HG03354 (cell line): ENCODE measurements at regions not wholly inside any gene's neighbourhood (a gene's known extent, or its start where the extent isn't known, plus 50 kb on each side); places are given as distances from the start of the nearest gene placed in this dataset.

Experiments used
- ATAC-seq: cut with Tn5 transposase; IDR thresholded peaks from one replicate; pipeline ENCODE4 v1.9.1; 2021; ENCODE audit warnings: mild to moderate bottlenecking; ENCODE audit not compliant: unreplicated experiment, poor library complexity, severe bottlenecking

DNA sequence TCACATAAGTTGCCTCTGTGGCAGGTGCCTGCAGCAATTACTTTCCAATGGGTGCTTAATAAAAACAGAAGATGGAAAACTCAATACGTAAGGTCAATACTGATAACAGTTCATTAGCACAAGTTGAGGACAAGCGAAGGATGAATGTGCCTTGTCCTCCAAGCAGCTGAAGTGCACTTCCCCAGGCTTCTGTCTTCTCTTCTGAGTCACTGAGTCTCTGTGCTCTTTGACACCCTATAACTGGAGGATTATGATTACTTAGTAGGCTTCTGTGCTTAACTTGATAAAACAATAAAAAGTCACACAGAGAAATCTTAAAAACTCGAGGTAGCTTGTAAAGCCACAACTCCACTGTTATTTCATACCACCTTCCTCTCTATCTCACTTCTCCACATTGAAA lies 216.6 kb upstream of the ADCY2 start:
- no peak for ATAC-seq

DNA sequence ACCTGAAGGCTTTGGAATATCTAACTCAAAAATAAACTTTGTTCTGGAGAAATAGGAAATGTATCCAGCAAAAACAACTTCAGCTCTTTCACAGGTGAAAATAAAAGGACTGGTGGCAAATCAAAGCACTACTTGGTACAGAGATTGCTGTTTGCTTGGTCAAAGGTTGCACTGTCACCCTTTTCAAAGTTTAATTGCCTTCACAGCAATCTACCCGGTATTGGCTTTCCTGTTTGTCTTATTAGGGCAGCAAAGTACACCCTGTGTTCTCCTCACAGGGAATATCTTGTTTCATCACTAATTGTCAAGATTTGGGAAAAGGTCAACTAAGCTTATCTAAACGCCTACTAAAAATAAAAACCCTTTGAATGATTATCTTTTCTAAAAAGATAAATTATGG lies 214.1 kb upstream of the ADCY2 start:
- ATAC-seq: no peak

GRCh38 chr5:7185742-7186141 lies 210.2 kb upstream of the ADCY2 start:
- no peak for ATAC-seq

DNA sequence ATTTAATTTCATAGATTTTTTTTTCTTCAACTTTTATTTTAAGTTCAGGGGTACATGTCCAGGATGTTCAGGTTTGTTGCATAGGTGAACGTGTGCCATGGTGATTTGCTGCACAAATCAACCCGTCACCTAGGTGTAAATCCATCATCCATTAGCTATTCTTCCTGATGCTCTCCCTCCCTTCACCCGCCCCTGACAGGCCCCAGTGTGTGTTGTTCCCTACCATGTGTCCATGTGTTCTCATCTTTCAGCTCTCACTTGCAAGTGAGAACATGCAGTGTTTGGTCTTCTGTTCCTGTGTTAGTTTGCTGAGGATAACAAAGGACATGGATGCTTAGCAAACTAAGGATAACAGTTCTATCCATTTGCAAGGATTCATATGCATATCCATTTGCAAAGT lies 209.1 kb upstream of the ADCY2 start:
- no peak for ATAC-seq

DNA sequence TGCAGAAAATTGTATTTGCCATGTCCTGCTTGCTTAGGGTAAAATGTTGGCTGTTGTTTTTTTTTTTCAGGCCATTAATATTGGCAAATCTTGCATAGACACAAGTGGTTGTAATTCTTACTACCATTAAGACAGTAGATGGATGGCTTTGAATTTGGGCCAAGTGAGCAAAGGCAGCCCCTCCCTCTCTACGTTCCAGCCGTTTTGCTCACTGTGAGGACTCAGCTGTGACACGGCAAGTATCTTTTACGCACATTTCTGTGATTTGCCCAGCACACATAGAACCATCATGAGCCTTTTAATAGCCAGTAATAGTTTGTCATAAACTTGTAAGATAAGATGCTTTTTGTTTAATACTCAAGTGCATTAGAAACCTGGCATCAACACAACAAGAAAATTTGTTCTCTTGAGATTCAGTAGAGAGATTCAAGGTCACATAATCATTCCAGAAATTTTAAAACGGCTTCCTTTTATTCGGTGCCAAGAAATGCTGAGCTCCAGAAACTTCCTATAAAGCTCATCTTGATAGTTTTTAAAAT lies 205.2 kb upstream of the ADCY2 start:
- no peak for ATAC-seq

GRCh38 chr5:7192016-7192415 lies 203.9 kb upstream of the ADCY2 start:
- no peak for ATAC-seq

DNA sequence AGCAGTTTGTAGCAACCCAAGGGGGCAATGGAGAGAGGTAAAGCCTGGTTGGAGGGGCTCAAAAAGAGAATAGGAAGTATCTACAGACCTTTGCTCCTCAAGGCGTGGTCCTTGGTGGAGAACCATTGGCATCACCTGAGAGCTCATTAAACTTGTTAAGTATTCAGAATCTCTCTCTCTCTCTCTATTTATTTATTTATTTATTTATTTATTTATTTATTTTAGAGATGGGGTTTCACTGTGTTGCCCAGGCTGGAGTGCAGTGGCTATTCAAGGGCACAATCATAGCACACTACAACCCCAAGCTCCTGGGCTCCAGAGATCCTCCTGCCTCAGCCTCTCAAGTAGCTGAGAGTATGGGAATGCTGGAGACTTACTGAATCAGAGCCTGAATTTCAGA lies 193.1 kb upstream of the ADCY2 start:
- ATAC-seq: no peak

- no peak for ATAC-seq
These were observed 188.0 kb upstream of the ADCY2 start for GRCh38 chr5:7207979-7208378.

DNA sequence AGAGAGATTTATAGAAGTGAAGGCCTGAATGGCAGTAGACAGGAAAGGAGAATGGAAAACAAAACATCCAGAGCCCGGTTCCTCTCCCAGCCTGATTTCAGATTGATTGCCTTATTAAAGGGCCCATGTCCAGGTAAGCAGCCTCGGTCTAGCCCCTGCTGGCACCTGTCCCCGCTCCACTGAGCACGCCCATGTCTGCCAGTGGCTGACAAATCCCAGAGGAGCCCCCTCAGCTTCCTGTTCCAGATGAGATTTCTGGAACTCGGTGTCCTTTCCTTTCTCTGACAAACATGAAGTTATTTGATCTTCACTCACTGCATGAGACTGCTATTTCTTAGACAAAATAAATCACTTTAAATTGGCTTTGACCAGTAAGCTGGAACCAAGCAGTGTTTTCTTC lies 187.0 kb upstream of the ADCY2 start:
- no peak for ATAC-seq

GRCh38 chr5:7209658-7210057 lies 186.3 kb upstream of the ADCY2 start:
- ATAC-seq: no peak

- no peak for ATAC-seq
These were observed 185.4 kb upstream of the ADCY2 start for GRCh38 chr5:7210549-7210948.

DNA sequence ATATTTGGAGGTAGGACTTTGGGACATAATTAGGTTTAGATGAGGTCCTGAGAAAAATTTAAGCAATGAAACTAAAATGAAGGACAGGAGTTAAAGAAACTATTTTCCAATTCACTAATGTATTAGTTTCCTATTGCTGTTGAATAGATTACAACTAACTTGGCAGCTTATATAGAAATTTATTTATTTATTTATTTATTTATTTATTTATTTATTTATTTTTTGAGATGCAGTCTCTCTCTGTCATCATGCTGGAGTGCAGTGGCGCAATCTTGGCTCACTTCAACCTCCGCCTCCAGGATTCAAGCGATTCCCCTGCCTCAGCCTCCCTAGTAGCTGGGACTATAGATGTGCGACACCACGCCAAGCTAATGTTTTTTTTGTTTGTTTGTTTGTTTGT lies 182.4 kb upstream of the ADCY2 start:
- no peak for ATAC-seq

DNA sequence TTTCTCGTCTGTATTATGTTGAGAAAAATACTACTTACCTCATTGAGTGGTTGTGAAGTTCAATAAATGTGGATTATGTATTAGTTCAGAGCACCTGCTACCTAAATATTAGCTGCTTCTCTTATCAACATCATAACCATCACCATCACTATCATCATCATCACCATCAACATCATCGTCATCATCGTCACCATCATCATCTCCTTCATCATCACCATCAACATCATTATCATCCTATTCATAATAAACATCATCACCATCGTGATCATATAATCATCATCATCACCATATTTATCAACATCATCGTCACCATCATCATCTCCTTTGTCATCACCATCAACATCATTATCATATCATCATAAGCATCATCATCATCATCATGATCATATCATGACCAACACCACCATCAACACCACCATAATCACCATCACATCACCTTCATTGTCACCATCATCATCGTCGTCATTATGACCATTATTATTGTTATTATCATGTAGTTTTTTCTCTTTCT lies 181.0 kb upstream of the ADCY2 start:
- ATAC-seq: no peak

DNA sequence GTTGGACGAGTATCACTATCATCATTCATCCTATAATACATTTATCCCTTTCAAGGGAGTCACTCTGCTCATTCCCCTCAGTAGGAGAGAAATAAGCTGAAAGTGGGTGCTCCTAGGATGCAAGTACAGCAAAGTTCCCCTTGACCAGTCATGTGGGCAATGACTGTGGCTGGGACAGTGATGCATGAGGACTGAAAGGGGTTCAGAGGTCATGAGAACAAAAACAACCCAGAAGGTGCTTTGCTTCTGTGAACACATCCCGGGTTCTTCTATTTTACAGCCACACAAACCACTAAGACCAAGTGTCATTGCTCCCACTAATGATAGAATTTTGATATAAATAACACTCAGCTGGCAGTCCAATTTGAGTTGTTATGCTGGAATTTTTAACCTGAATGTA lies 177.8 kb upstream of the ADCY2 start:
- no peak for ATAC-seq

DNA sequence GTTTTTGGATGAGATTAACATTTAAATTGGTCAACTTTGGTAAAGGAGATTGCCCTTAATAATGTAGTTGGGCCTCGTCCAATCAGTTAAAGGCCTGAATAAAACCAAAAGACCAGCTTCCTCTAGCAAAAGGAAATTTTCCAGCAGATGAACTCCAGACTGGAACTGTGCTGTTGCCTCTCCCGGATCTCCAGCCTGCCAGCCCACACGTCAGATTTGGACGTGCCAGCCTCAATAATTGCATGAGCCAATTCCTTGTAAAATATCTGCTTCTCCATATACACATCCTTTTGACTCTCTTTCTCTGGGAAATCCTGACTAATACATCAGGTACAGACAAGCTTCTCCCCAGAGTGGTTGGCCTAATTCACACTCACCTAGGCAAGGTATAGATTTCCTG lies 175.8 kb upstream of the ADCY2 start:
- no peak for ATAC-seq

DNA sequence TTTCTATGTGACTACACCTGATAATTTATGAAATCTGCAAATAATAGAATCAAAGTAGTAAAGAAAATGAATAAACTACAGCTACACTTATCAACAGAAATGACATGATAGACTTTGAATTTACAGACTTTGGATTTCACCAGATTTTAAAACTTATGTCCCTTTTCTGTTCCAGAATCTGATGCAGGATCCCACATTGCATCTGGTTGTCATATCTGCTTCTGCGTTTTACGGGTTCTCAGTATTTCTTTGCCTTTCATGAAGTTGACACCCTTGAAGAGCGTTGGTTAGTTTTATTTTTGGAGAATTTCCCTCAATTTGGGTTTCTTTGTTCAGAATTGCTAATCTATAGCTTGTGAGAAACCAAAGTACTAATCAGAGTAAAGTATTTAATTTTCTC lies 174.9 kb upstream of the ADCY2 start:
- no peak for ATAC-seq

DNA sequence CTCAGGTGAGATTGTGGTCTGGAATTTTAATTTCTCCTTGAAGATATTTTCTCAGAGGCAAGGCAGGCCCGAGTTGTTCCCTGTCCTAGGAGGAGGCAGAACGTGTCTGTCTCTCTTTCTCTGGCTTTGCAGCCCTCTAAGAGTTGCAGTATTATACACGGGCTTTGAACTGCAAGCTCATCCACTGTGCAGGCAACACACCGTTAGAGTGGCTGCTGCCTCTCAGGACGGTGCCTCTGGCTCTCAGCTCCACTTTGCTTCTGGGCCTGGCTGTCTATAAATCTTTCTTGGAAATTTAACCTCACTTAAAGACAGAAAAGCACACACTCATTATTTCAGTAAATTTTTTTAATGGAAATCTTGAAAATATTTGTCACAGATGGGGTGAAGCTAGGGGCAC lies 170.1 kb upstream of the ADCY2 start:
- ATAC-seq: no peak

- ATAC-seq: no peak
These were observed 153.7 kb upstream of the ADCY2 start for GRCh38 chr5:7242118-7242710.

DNA sequence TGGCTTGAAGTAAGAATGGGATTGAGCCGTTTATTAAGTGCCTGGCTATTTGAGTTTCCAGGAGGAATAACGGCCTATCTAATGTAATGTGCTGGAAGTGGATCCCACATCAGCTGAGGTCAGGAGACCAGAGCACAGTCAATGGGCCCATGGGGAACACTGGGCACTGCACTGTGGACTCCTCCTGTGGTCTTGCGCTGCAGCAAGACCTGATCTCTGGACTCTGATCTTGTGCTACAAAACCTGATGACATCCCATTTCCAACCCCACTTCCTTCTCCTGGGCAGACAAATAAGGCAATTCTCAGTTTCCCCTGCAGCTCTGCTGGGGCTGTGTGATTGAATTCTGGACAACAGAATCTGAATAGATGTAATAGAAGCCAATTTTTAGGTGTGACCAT lies 151.7 kb upstream of the ADCY2 start:
- no peak for ATAC-seq

DNA sequence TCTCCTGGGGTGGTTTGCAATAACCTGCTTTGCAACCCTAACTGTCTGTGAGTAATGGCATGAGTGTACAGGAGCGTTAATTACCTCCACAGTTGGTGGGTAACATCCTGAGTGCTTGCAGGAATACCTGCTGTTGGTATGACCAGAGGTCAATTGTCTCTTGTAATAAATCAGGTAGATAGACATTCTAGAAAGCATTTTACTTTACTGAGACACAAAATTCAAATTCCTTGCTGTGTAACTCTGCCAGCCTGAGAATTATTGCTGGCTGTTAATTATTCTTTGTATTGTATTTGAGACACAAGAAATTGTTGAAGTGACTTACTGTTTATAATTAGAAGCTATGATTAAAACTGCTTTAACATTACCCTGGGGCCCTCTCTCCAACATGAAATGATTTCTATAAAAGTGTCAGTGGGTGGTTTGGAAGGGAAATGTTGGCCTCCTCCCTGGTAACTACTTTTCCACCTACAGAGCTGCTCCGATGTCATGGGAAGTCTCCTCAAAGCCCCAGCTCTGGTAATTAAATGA lies 150.8 kb upstream of the ADCY2 start:
- ATAC-seq: no peak

DNA sequence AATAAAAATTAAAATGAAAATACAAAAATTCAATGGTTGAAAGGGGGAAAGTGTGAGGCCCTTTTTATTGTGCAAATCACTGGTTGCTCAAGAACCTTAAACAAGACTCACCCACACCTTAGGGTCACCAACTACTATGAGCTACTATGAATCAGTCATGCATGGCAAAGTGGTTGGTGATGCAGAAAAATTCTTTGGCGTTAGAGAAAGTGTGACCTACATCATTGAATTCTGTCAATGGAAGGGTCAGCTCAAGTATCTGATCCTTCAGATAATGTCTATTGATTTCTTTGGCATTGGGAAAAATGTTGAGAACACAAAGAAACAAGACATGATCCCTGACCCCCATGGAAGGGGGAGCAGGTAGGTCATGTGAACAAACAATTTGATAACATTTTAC lies 149.7 kb upstream of the ADCY2 start:
- ATAC-seq: no peak

GRCh38 chr5:7250004-7250403 lies 145.9 kb upstream of the ADCY2 start:
- no peak for ATAC-seq
